ENCODE measurements at regions not wholly inside any gene's neighbourhood (a gene's known extent, or its start where the extent isn't known, plus 50 kb on each side); places are given as distances from the start of the nearest gene placed in this dataset.

- Histone ChIP-seq H3K9me3 (no peaks in the 10 kb centered on the region), H3K27me3 (no peaks in the 10 kb centered on the region), H3K4me3 (no peak overlapping the region), H3K36me3 (no peaks in the 10 kb centered on the region), H3K4me1 (no peaks in the 10 kb centered on the region), H3K27ac (no peak overlapping the region)
- intact Hi-C loops (cut with DNase I; ENCODE audit: low total_unique reads): no loop called here
- WGBS, 2 donors (ENCODE audit: low coverage in 1 of 2): 94% methylated on average over 2 of the region's 2 CpGs; no CpG with 5 or more reads in 1 of the 2 donors
- DNase-seq: no peak
- in situ Hi-C loops (cut with MboI; ENCODE audit: low pct_ligation_motif_present in 1 of 4, low pct_unique_long_range_greater_than_20kb in 1 of 4, low sequenced_read_pairs in 3 of 4): no loop called here
- TF ChIP-seq POLR2AphosphoS5 (IDR thresholded peaks at IDR 0.05) (no peak), EP300 (IDR thresholded peaks at IDR 0.05; ENCODE audit: low read depth) (no peak), POLR2A (IDR thresholded peaks at IDR 0.05) (no peak), CTCF (IDR thresholded peaks at IDR 0.05) (no peak)
These were observed 67.9 kb downstream of the CCDC71L start for GRCh38 chr7:106593028-106593417.

- no peak overlapping the region for H3K4me3 ChIP-seq
- DNase-seq: no peak
- WGBS, 2 donors (ENCODE audit: low coverage in 1 of 2): 38% methylated on average over 1 of the region's 1 CpG; no CpG with 5 or more reads in 1 of the 2 donors
These were observed 68.5 kb downstream of the CCDC71L start for GRCh38 chr7:106592282-106593027.

GRCh38 chr7:106591146-106591545 is 69.8 kb downstream of the CCDC71L start:
- intact Hi-C loops (cut with DNase I; ENCODE audit: low total_unique reads): no loop called here
- no peak overlapping the region for H3K4me3 ChIP-seq
- in situ Hi-C loops (cut with MboI; ENCODE audit: low pct_ligation_motif_present in 1 of 4, low pct_unique_long_range_greater_than_20kb in 1 of 4, low sequenced_read_pairs in 3 of 4): no loop called here
- no peaks in the 10 kb centered on the region for H3K36me3 ChIP-seq
- H3K27ac ChIP-seq: no peak overlapping the region
- no peaks in the 10 kb centered on the region for H3K4me1 ChIP-seq
- 92 to 93% methylated on average over 3 to 4 of the region's 4 CpGs for WGBS, 2 donors (ENCODE audit: low coverage in 1 of 2)
- TF ChIP-seq EP300 (IDR thresholded peaks at IDR 0.05; ENCODE audit: low read depth): no peak
- no peak for TF ChIP-seq POLR2A (IDR thresholded peaks at IDR 0.05)
- TF ChIP-seq CTCF (IDR thresholded peaks at IDR 0.05): no peak
- H3K9me3 ChIP-seq: no peaks in the 10 kb centered on the region
- H3K27me3 ChIP-seq: no peaks in the 10 kb centered on the region
- DNase-seq: no peak

More at GRCh38 chr7:106592282-106593027, 68.5 kb downstream of the CCDC71L start:
- intact Hi-C loops (cut with DNase I; ENCODE audit: low total_unique reads) (no loop called here), in situ Hi-C loops (cut with MboI; ENCODE audit: low pct_ligation_motif_present in 1 of 4, low pct_unique_long_range_greater_than_20kb in 1 of 4, low sequenced_read_pairs in 3 of 4) (no loop called here)
- no peak for TF ChIP-seq POLR2AphosphoS5 (IDR thresholded peaks at IDR 0.05)
- TF ChIP-seq EP300 (IDR thresholded peaks at IDR 0.05; ENCODE audit: low read depth): no peak
- no peak for TF ChIP-seq POLR2A (IDR thresholded peaks at IDR 0.05)
- no peak for TF ChIP-seq CTCF (IDR thresholded peaks at IDR 0.05)
- Histone ChIP-seq H3K4me1 (no peaks in the 10 kb centered on the region), H3K27ac (no peak overlapping the region), H3K9me3 (no peaks in the 10 kb centered on the region), H3K27me3 (no peaks in the 10 kb centered on the region), H3K36me3 (no peaks in the 10 kb centered on the region)

- no peaks in the 10 kb centered on the region for H3K4me1 ChIP-seq
- no peak overlapping the region for H3K27ac ChIP-seq
- no peaks in the 10 kb centered on the region for H3K9me3 ChIP-seq
- in situ Hi-C loops (cut with MboI; ENCODE audit: low pct_ligation_motif_present in 1 of 4, low pct_unique_long_range_greater_than_20kb in 1 of 4, low sequenced_read_pairs in 3 of 4) (no loop called here), intact Hi-C loops (cut with DNase I; ENCODE audit: low total_unique reads) (no loop called here)
- no peak overlapping the region for H3K4me3 ChIP-seq
- no peaks in the 10 kb centered on the region for H3K27me3 ChIP-seq
- 48 to 83% methylated on average over 2 to 3 of the region's 3 CpGs for WGBS, 2 donors (ENCODE audit: low coverage in 1 of 2)
- no peak for DNase-seq
- no peaks in the 10 kb centered on the region for H3K36me3 ChIP-seq
- no peak for TF ChIP-seq EP300 (IDR thresholded peaks at IDR 0.05; ENCODE audit: low read depth)
- TF ChIP-seq POLR2A (IDR thresholded peaks at IDR 0.05): no peak
- TF ChIP-seq POLR2AphosphoS5 (IDR thresholded peaks at IDR 0.05): no peak
- no peak for TF ChIP-seq CTCF (IDR thresholded peaks at IDR 0.05)
These were observed 70.6 kb downstream of the CCDC71L start for GRCh38 chr7:106590209-106590816.
